GM12878 (cell line): ENCODE measurements at regions not wholly inside any gene's neighbourhood (a gene's known extent, or its start where the extent isn't known, plus 50 kb on each side); places are given as distances from the start of the nearest gene placed in this dataset.

Source experiments
- CHD2 ChIP-seq: IDR thresholded peaks from 2 replicates; pipeline ENCODE4 v1.6.1; 2011; ENCODE audit warnings: low read depth, low read length, improper control_type of control experiment, borderline replicate concordance
- CTCF ChIP-seq, 3 experiments: IDR thresholded peaks in 2 of 3; conservative IDR thresholded peaks in 1 of 3; 2 replicates each; pipeline ENCODE4 v1.5.1; 2011; ENCODE audit warnings: low read depth in 3 of 3, low read length in 3 of 3, mild to moderate bottlenecking in 3 of 3, control low read depth in 2 of 3, moderate library complexity in 2 of 3, inconsistent platforms in 1 of 3, mixed read lengths in 1 of 3; ENCODE audit not compliant: control insufficient read depth in 2 of 3, insufficient read depth in 1 of 3; ENCODE audit errors: extremely low read depth in 1 of 3
- ELK1 ChIP-seq: IDR thresholded peaks from 2 replicates; pipeline ENCODE4 v1.6.1; 2012; ENCODE audit warnings: low read depth, low read length, improper control_type of control experiment
- JUNB ChIP-seq: IDR thresholded peaks from 2 replicates; pipeline ENCODE4 v1.6.1; 2016; ENCODE audit warnings: antibody characterized with exemption, mild to moderate bottlenecking
- MYC ChIP-seq: IDR thresholded peaks from 2 replicates; pipeline ENCODE4 v1.6.1; 2011; ENCODE audit warnings: mild to moderate bottlenecking, low read length, moderate library complexity, inconsistent platforms; ENCODE audit not compliant: insufficient read depth, insufficient replicate concordance, insufficient read length, severe bottlenecking
- POLR2AphosphoS5 ChIP-seq: IDR thresholded peaks from 2 replicates; pipeline ENCODE4 v1.6.1; 2011; ENCODE audit warnings: mild to moderate bottlenecking, low read length, inconsistent platforms
- RAD21 ChIP-seq: IDR thresholded peaks from 2 replicates; pipeline ENCODE4 v1.6.1; 2011; ENCODE audit warnings: mild to moderate bottlenecking, low read depth, low read length, moderate library complexity; ENCODE audit not compliant: insufficient read depth
- RB1 ChIP-seq: fragments of 450-650 bp; formaldehyde crosslinking; IDR thresholded peaks from 2 replicates; pipeline ENCODE4 v1.6.1; 2017; ENCODE audit warnings: mild to moderate bottlenecking, borderline replicate concordance
- SMC3 ChIP-seq: IDR thresholded peaks from 2 replicates; pipeline ENCODE4 v1.6.1; 2011; ENCODE audit warnings: low read length, improper control_type of control experiment, borderline replicate concordance
- STAT3 ChIP-seq: IDR thresholded peaks from 2 replicates; pipeline ENCODE4 v1.6.1; 2011; ENCODE audit warnings: low read depth, low read length, improper control_type of control experiment
- ZNF274 ChIP-seq: IDR thresholded peaks from one replicate; pipeline ENCODE4 v1.8.0; 2011; ENCODE audit not compliant: insufficient read length, insufficient read depth

- TF ChIP-seq CTCF (IDR thresholded peaks at IDR 0.05 in 2 of 3, conservative IDR thresholded peaks at IDR 0.05 in 1 of 3; ENCODE audit: control insufficient read depth in 2 of 3, extremely low read depth in 1 of 3, insufficient read depth in 1 of 3, low read depth in 3 of 3, low read length in 3 of 3): no peak
- no peak for TF ChIP-seq JUNB
- no peak for TF ChIP-seq POLR2AphosphoS5
- no peak for TF ChIP-seq STAT3
- no peak for TF ChIP-seq SMC3
- TF ChIP-seq RAD21: no peak
- no peak for TF ChIP-seq ELK1
- no peak for TF ChIP-seq RB1
- no peak for TF ChIP-seq ZNF274
- TF ChIP-seq CHD2: no peak
- no peak for TF ChIP-seq MYC
Measured at GRCh38 chr4:24145591-24145990, 255.7 kb upstream of the PPARGC1A start.
